Right ventricle myocardium inferior (tissue), 1 donor: ENCODE measurements at regions not wholly inside any gene's neighbourhood (a gene's known extent, or its start where the extent isn't known, plus 50 kb on each side); places are given as distances from the start of the nearest gene placed in this dataset.
"Not testable (repeated sequence)": the region's sequence is repeated elsewhere in the genome, so short reads cannot be mapped to it uniquely, and the experiment has no call there.

Experiments used
- ATAC-seq: fragments of 200-7000 bp; cut with Tn5 transposase; one replicate; pipeline ENCODE4 v1.9.1; 2020; ENCODE audit warnings: mild to moderate bottlenecking, moderate library complexity
- DNase-seq: peaks from one replicate; pipeline ENCODE4 v3.0.0; 2021; ENCODE audit errors: missing footprints
- intact Hi-C: fragments of 100-400 bp; cut with DNase I; formaldehyde crosslinking; loops from one replicate; pipeline ENCODE4 v1.11.0; 2022
- donor health status: DM: no; HTN: yes; CAD: no; lungs with severe emphysema.

- no peak for ATAC-seq
- no peak for DNase-seq
- intact Hi-C loops = no loop called here
Measured at GRCh38 chr12:67086116-67086515, 183.0 kb upstream of the CAND1 start.

- no peak for DNase-seq
- no peak for ATAC-seq
- intact Hi-C loops = no loop called here
Measured at GRCh38 chr12:67088401-67089118, 180.6 kb upstream of the CAND1 start.

DNA sequence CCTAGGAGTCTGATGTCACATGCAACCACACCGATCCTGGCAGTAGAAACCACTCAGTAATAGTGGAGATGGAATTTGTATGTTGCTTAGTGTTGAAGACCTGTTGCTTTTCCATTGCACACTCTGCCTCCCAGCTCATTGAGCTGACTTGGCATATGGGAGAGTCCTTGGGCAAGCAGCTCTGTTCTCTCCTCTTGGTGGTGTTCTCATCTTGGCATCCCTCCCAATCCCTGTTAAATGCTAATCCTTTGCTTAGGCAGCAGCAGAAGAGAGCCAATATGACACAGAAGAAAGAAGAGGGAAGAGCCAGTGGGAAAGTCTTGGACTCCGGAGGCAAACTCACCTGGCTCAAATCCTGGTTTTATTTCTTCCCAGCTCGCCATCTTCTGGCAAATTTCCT lies 178.0 kb upstream of the CAND1 start:
- no peak for DNase-seq
- intact Hi-C loops = no loop called here
- peak; percentile 82 for ATAC-seq

GRCh38 chr12:67091678-67092077 lies 177.5 kb upstream of the CAND1 start:
- ATAC-seq = no peak
- DNase-seq = no peak
- intact Hi-C loops = no loop called here

GRCh38 chr12:67092934-67093333 lies 176.2 kb upstream of the CAND1 start:
- ATAC-seq, DNase-seq, intact Hi-C loops: not testable (repeated sequence)

DNA sequence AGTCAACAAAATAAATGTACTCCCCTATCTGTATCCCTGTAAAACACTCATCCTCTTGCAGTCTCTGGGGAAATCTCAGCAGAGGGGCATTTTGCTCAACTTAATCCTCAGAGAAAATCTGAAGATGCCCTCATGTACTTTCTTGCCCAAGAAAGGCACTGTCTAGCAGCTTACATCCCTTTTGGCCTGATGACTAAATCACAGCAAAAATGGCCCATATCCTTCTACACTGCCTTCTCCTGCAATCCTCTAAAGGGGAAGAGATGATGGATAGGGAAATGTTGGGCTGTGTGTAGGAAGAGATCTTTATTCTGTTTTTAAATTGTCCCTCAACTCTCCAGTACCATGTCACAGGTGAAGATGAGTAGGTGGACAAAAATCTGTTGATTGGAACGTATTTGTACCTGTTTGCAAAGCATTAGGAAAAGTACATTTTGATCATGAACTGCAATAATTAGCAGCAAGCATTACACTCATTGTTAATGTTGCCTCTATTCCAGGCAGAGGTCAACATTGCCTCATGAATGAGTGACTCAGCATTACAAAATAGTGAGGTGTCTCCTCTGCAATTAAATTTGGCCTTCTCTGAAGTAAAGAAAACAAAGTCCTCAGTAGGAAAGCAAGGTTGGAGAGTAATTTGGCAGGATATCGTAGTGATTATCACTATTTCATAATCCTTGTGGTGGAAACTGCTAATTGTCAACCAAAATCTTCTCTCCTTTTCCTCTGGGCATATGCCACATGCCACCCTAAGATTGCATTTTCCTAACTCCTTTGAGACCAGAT lies 172.4 kb upstream of the CAND1 start:
- DNase-seq = no peak
- intact Hi-C loops = no loop called here
- no peak for ATAC-seq

- DNase-seq (no peak), ATAC-seq (peak; percentile 88)
- intact Hi-C loops = no loop called here
Measured at GRCh38 chr12:67099858-67100257, 169.3 kb upstream of the CAND1 start.

- DNase-seq (no peak), ATAC-seq (no peak)
- intact Hi-C loops = no loop called here
Measured at GRCh38 chr12:67103521-67103920, 165.6 kb upstream of the CAND1 start.

- intact Hi-C loops = no loop called here
- ATAC-seq = no peak
Measured at GRCh38 chr12:67107235-67107634, 161.9 kb upstream of the CAND1 start.

DNA sequence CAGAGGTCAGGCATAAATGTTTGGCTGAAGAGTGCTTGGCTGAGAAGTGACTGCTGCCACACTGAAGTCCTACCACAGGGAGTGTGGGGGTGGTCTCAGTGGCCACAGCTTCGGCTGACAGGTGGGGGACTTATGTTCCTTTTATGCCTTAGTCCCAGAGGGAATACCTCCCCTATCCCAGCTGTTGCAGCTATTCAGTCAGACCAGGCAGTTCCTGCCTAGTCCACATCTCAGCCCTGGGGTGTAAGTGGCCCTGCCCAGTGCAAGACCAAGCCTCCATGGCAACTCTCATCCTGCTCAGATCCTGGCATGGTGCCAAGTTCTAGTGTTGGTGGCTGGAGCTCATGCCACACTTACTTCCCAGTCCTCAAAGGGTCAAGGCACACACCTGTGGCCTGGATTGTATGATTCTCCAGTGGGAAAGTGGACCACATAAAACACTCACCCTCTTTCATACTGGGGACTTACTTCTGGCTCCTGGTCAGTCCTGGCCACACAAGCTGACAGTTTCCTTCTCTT lies 161.3 kb upstream of the CAND1 start:
- intact Hi-C loops = no loop called here
- ATAC-seq = no peak
- no peak for DNase-seq

More at GRCh38 chr12:67107235-67107634, 161.9 kb upstream of the CAND1 start:
- DNase-seq = no peak

GRCh38 chr12:67110345-67110744 lies 158.8 kb upstream of the CAND1 start:
- ATAC-seq, intact Hi-C loops, DNase-seq: not testable (repeated sequence)

DNA sequence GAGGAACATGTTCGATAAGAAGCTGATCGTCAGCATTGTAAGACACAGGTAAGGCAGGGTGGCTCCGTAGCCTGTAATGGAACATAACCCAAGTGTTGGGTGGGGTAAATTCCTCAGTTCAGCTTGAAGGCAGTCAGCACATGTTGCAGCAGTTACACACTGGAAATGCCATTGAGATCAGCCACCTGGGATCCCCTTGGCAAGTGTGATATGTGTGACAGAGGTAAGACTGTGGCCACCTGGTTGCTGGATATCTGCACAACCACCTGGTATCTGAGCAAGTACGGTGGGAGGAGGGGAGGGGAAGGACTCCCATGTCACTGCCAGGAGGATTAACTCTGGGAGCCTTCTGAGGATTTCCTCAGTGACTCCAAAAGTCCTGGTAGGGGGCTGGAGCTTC lies 158.0 kb upstream of the CAND1 start:
- ATAC-seq (no peak), DNase-seq (no peak)
- intact Hi-C loops = no loop called here

- DNase-seq (no peak), ATAC-seq (no peak)
- intact Hi-C loops = no loop called here
Measured at GRCh38 chr12:67112586-67112985, 156.6 kb upstream of the CAND1 start.

DNA sequence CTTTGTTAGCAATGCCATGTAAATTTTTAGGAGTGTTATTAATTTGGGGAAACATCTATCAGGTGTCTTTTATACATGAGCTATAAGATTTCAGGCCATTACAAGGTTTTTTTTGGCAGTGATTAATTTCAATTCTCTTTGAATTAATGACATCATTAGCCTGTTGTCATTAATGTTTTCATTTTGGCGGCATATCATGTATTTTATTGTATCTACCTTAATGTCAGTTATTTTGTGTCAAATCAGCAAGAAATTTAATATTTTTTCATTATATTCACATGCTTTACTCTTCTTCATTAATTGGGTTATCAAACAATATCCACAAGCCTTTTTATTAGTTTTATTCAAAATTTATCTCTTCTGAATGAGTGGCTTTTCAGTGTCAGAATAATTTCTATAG lies 153.0 kb upstream of the CAND1 start:
- ATAC-seq (no peak), DNase-seq (no peak)
- intact Hi-C loops = no loop called here

DNA sequence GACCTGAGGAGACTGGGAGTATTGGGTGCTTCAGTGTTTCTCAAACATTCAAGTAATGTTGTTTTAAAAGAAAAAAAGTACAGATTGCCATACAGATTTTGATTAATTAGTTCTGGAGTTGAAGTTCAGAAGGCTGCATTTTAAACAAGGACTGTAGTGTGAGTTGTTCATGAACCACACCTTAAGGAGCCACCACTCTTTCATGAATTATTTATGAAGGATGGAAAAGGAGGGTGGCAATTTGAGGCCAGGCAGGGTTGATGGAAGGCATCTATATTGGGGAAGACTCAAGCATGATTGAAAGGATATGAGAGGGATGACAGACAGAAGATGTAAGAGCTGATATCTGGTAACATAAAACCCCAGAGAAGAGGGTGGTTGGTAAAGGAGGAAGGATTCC lies 146.6 kb upstream of the CAND1 start:
- ATAC-seq (no peak), DNase-seq (no peak)
- intact Hi-C loops = no loop called here

- DNase-seq = no peak
- ATAC-seq = no peak
- intact Hi-C loops = no loop called here
Measured at GRCh38 chr12:67137256-67137655, 131.9 kb upstream of the CAND1 start.

- ATAC-seq (no peak), DNase-seq (no peak)
- intact Hi-C loops = no loop called here
Measured at GRCh38 chr12:67141296-67142018, 127.7 kb upstream of the CAND1 start.

DNA sequence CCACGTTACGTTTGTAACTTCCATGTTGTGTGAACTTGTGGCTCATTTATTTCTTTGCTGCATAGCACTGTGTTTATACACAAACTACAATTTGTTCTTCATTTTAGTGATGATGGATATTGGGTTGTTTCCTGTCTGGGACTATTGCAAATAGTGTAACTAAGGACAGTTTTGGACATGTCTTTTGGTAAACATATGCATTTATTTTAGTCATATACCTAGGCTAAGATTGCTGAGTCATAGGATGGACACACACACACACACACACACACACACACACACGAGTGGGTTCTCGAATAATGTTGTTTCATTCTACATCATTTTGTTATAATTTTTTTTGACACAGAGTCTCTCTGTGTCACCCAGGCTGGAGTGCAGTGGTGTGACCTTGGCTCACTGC lies 123.5 kb upstream of the CAND1 start:
- ATAC-seq (no peak), DNase-seq (no peak)
- intact Hi-C loops = no loop called here

DNA sequence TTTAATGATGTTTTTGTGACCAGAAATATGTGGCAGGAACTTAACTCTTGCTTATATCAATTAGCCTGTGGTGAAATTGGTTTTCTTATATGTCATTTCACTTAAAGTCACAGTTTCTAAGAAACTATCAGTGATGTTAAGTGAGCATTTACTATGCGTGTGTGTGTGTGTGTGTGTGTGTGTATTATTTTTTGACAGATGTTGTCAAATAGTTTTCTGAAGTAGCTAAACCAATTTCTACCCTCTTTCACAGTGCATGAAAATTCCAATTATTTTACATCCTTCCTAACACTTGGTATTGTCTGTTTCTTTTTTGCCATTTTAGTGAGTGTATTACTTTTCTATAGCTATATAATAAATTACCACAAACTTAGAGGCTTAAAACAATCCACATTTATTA lies 122.1 kb upstream of the CAND1 start:
- intact Hi-C loops = no loop called here
- no peak for ATAC-seq
- no peak for DNase-seq

- intact Hi-C loops = no loop called here
- no peak for ATAC-seq
- DNase-seq = no peak
Measured at GRCh38 chr12:67147447-67147846, 121.7 kb upstream of the CAND1 start.
